GM19467 (cell line): ENCODE measurements at regions not wholly inside any gene's neighbourhood (a gene's known extent, or its start where the extent isn't known, plus 50 kb on each side); places are given as distances from the start of the nearest gene placed in this dataset.

ENCODE experiments used
- ATAC-seq: cut with Tn5 transposase; IDR thresholded peaks from one replicate; pipeline ENCODE4 v1.9.1; 2021; ENCODE audit warnings: mild to moderate bottlenecking, moderate library complexity; ENCODE audit not compliant: unreplicated experiment

- ATAC-seq: no peak
Measured at GRCh38 chr10:10791869-10792268, 225.8 kb upstream of the CELF2 start.

GRCh38 chr10:10792681-10793080 lies 225.0 kb upstream of the CELF2 start:
- no peak for ATAC-seq

GRCh38 chr10:10794046-10794445 lies 223.6 kb upstream of the CELF2 start:
- ATAC-seq: no peak

DNA sequence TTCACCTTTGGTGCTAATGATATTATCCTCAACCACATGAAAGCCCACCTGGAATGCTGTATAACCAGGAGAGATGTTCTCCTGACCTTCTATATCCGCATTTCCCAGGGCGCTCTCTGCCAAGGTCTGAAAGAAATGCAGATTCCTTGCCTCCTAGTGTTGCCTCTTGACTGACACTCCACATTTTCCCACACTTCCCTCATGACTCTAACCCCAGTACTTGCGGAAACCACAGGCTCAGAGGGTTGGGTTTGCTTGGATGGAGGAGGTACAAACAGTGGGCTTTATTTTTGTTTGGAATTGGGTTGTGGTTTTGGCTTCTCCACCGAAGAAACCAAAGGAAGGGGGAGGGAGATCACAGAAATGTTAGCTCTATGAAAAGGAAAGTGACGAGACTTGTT lies 222.9 kb upstream of the CELF2 start:
- no peak for ATAC-seq

DNA sequence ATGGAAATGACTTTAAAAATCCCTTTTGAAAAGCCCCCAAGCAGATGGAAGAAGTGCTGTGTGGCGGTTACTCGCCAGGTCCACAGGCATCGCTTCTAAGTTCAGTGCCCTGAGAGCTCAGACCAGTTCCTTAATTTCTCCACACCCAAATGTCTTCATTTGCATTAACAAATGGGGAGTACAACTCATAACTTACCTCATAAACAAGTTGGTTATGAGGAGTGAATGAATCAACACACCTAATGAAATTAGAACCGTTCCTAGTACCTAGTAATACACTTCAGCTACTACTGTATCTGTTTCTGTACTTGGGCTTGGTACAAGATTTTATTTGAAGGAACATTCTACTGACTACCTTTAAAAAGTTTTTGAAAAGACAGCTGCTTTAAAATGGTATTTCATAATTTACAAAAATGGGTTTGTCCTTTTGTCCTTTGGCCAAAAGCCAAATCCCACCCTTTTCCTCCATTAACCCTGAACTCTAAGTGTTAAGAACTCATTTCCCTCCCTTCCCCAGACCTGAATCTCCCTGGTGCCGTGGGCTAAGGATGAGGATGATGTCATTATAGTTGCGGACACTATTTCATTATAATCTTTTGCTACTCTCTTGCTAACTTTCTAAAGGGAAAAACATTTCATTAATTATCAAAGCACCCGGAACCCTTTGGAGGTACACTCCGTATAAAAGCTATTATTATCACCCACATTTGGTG lies 221.5 kb upstream of the CELF2 start:
- no peak for ATAC-seq

GRCh38 chr10:10796774-10797415 lies 220.8 kb upstream of the CELF2 start:
- no peak for ATAC-seq

DNA sequence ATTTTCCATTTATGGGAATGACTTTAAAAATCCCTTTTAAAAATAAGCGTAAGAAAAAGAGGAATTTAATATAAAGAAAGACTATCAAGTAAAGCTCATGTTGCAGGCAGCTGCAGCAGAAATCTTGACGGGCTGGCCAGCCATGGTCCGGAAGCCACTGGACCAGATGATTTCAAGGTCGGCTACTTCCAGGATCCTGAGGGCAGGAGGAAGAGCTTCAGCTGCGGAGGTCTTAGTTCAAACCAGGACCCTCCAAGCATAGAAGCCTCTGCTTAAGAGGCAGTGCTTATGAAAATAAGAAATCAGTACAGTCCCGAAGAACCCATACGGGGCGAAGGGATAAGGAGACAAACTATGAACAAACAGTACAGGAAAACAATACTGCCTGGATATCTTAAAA lies 220.2 kb upstream of the CELF2 start:
- no peak for ATAC-seq

- ATAC-seq: no peak
Measured at GRCh38 chr10:10798102-10798863, 219.4 kb upstream of the CELF2 start.

DNA sequence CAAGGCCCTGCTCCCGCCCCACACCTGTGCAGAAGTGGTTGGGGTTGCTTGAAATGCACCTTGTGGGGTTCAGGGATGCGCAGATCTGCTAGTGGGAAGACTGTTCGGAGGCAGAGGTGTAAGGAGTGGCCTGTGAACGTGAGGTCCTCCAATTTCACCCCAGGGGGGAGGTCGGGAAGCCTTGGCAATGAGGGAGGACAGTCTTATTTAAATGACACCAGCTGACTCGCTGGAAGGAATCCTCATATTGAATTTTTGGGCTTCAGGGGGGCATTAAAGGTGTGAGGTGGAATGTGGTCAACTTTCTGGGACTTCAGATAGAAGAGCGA lies 218.8 kb upstream of the CELF2 start:
- no peak for ATAC-seq

- no peak for ATAC-seq
Measured at GRCh38 chr10:10800961-10801360, 216.7 kb upstream of the CELF2 start.

- ATAC-seq: no peak
Measured at GRCh38 chr10:10803278-10803677, 214.4 kb upstream of the CELF2 start.

DNA sequence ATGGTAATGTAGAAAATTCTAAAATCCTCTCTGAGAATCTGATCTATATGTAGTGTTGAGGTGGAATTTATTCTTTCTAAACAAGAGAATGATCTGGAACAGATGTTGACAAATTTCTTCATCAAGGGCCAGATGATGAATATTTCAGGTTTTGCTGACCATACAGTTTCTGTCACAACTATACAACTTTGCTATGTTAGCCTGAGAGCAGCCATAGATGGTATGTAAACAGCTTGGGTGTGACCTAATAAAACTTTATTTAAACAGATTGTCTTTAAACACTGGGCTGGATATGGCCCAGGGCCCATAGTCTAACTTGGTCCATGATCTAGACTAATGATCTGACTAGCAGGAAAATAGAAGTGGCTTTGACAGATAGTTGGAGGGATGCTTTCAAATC lies 213.6 kb upstream of the CELF2 start:
- no peak for ATAC-seq

- no peak for ATAC-seq
Measured at GRCh38 chr10:10804998-10805740, 212.5 kb upstream of the CELF2 start.

GRCh38 chr10:10807106-10807505 lies 210.6 kb upstream of the CELF2 start:
- ATAC-seq: no peak

GRCh38 chr10:10811562-10811961 lies 206.1 kb upstream of the CELF2 start:
- ATAC-seq: no peak

DNA sequence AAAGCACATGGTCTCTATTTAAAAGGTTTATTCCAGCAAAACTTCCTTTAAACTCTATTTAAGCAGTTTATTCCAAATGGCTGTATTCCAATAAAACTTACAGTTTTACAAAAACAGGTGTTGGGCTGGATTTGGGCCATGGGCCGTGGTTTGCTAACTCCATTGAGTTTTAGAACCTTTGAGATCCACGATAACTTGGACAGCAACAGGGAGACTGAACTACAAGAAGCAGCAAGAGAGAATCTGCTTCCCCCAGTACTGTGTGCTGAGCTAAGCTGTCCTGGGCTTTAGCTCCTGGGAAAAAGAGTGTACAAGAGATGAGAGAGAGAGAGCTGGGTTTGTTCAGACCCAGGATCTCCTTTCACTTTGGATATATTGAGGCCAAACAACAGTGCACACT lies 204.0 kb upstream of the CELF2 start:
- no peak for ATAC-seq

- ATAC-seq: no peak
Measured at GRCh38 chr10:10814069-10814468, 203.6 kb upstream of the CELF2 start.

DNA sequence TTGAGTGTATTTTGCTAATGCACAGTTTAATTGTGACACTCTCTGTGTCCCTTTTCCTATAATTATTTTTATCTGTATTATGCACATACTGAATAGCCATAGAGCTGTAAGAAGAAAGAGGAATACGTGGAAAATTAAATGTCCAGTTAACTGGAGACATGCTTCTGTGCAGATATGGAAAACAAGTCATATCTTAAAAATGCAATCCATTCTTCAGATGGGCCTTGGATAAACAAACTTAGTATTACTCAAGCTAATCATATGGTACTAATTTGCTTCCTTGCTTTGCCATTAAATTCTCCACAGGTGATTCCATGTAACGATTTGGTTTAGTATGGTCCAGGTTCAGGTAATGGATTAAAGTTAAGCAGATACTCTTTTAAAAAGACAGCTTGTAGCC lies 201.2 kb upstream of the CELF2 start:
- ATAC-seq: no peak

DNA sequence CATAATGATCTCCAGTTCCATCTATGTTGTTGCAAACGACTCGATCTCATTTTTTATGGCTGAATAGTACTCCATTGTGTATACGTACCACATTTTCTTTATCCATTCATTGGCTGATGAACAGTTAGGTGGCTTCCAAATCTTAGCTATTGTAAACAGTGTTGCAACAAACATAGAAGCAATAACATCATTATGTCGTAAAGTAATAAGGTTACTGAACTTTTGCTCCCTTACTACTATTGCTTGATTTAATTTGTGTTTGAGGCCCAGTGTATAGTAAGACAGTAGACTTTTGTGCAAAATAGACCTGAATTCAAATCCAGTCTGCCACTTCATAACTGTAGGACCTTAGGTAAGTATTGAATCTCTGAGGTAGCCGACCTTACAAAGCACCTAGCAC lies 200.1 kb upstream of the CELF2 start:
- ATAC-seq: no peak

DNA sequence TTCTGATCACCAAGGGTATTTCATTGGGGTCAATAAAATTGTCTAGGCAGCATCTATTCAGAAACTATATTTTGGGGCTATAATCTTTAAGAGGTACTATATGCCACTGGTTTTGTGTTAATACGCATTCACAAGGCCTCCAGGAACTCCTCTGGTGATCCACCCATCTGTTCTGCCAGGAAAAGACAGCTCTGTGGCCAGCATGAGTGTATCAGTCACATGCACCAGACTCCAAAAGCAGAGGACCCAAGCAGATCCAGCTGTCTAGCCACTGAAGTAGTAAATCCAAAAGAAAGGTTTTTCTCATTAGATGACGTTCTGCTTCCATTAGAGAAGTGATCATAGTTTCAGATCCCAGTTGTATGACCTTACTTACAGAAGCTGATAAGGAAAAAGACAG lies 199.6 kb upstream of the CELF2 start:
- ATAC-seq: no peak

DNA sequence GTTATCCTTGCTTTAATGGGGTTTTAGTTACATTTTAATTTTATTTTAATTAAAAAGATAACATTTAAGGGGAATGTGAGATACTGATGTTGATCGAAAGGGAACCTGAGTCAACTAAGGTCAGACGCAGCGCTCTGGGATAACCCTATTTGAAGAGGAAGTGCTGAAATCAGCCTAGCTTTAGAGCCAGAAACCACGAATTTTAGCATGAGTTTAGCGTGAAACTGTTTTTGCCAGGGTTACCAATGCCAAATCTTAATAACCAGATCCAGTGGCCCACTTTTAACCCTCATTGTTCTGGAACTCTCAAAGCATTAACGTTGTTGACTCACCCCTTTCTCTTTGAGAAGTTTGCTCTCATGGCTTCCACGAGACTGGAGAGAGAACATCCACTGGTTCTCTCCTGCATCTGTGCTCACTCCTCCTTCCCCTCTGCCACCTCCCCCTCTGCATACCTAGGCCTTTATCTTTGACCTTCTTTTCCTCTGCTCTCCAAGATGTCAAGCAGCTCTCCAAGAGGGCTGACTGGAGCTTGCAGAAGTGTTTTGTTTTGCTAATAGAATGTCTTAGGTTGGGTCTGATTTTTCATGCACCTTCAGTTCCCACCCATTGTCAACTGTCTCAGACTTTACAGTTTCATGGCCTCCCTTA lies 198.3 kb upstream of the CELF2 start:
- ATAC-seq: no peak
